Nephron progenitor cell (in vitro differentiated cells): ENCODE measurements at regions not wholly inside any gene's neighbourhood (a gene's known extent, or its start where the extent isn't known, plus 50 kb on each side); places are given as distances from the start of the nearest gene placed in this dataset.

Experiments used
- DNase-seq: peaks from one replicate; pipeline ENCODE4 v3.0.0; 2021
- H3K27ac Mint-ChIP-seq: 2 replicates; pipeline ENCODE4 v1.8.0; 2021; ENCODE audit warnings: mild to moderate bottlenecking, moderate library complexity, mixed read lengths
- H3K27me3 Mint-ChIP-seq: 2 replicates; pipeline ENCODE4 v1.8.0; 2021; ENCODE audit warnings: mild to moderate bottlenecking, low read depth, mixed read lengths; ENCODE audit not compliant: poor library complexity
- H3K36me3 Mint-ChIP-seq: 2 replicates; pipeline ENCODE4 v1.8.0; 2021; ENCODE audit warnings: low read depth, mixed read lengths
- H3K4me1 Mint-ChIP-seq: 2 replicates; pipeline ENCODE4 v1.8.0; 2021; ENCODE audit warnings: mixed read lengths
- H3K4me3 Mint-ChIP-seq: 2 replicates; pipeline ENCODE4 v1.8.0; 2021; ENCODE audit warnings: mild to moderate bottlenecking, moderate library complexity, mixed read lengths
- H3K9me3 Mint-ChIP-seq: 2 replicates; pipeline ENCODE4 v1.8.0; 2021; ENCODE audit warnings: mild to moderate bottlenecking, moderate library complexity, mixed read lengths
- TF ChIP-seq, protein P1 (sequence below): fragments of 200-600 bp; sonication (generic); IDR thresholded peaks from 2 replicates; pipeline ENCODE4 v1.5.0; 2021; ENCODE audit warnings: antibody characterized with exemption

GRCh38 chr4:158995040-158995439 is 107.8 kb upstream of the RAPGEF2 start:
- no peaks in the 10 kb centered on the region for H3K27me3 Mint-ChIP-seq
- no peaks in the 10 kb centered on the region for H3K4me1 Mint-ChIP-seq
- TF ChIP-seq, protein P1, sequence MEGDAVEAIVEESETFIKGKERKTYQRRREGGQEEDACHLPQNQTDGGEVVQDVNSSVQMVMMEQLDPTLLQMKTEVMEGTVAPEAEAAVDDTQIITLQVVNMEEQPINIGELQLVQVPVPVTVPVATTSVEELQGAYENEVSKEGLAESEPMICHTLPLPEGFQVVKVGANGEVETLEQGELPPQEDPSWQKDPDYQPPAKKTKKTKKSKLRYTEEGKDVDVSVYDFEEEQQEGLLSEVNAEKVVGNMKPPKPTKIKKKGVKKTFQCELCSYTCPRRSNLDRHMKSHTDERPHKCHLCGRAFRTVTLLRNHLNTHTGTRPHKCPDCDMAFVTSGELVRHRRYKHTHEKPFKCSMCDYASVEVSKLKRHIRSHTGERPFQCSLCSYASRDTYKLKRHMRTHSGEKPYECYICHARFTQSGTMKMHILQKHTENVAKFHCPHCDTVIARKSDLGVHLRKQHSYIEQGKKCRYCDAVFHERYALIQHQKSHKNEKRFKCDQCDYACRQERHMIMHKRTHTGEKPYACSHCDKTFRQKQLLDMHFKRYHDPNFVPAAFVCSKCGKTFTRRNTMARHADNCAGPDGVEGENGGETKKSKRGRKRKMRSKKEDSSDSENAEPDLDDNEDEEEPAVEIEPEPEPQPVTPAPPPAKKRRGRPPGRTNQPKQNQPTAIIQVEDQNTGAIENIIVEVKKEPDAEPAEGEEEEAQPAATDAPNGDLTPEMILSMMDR: no peak
- H3K27ac Mint-ChIP-seq: no peak overlapping the region
- no peak for DNase-seq
- H3K4me3 Mint-ChIP-seq: no peak overlapping the region
- H3K9me3 Mint-ChIP-seq: peaks cover 1% of the 10 kb centered on the region
- H3K36me3 Mint-ChIP-seq: no peaks in the 10 kb centered on the region

GRCh38 chr4:158995965-158996364 is 106.9 kb upstream of the RAPGEF2 start:
- no peak overlapping the region for H3K27ac Mint-ChIP-seq

DNA sequence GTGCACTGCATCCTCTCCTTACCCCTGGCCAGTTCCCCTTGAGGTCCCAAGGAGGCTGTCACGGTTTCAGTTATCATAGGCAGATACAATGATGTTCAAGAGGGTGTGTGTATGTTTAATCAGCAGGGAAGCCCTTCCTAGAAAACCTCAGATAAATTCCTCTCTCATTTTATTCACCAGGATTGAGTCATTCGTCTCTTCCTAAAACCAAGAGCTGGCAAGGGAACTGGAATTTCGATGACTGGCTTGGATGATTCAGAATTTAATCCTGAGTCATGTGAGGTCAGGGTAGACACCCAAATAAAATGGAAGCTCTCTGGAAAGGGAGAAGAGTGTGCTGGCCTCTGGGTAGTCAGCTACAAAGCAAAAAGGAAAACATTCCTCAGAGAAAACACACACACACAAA is 106.2 kb upstream of the RAPGEF2 start:
- no peaks in the 10 kb centered on the region for H3K4me1 Mint-ChIP-seq
- DNase-seq: no peak
- H3K27me3 Mint-ChIP-seq: no peaks in the 10 kb centered on the region
- H3K36me3 Mint-ChIP-seq: no peaks in the 10 kb centered on the region
- TF ChIP-seq, protein P1: no peak
- no peaks in the 10 kb centered on the region for H3K9me3 Mint-ChIP-seq
- H3K4me3 Mint-ChIP-seq: no peak overlapping the region
- no peak overlapping the region for H3K27ac Mint-ChIP-seq

More at GRCh38 chr4:158995965-158996364, 106.9 kb upstream of the RAPGEF2 start:
- no peaks in the 10 kb centered on the region for H3K9me3 Mint-ChIP-seq
- H3K4me1 Mint-ChIP-seq: no peaks in the 10 kb centered on the region
- no peaks in the 10 kb centered on the region for H3K27me3 Mint-ChIP-seq
- TF ChIP-seq, protein P1: no peak
- H3K4me3 Mint-ChIP-seq: no peak overlapping the region
- DNase-seq: no peak
- H3K36me3 Mint-ChIP-seq: no peaks in the 10 kb centered on the region

DNA sequence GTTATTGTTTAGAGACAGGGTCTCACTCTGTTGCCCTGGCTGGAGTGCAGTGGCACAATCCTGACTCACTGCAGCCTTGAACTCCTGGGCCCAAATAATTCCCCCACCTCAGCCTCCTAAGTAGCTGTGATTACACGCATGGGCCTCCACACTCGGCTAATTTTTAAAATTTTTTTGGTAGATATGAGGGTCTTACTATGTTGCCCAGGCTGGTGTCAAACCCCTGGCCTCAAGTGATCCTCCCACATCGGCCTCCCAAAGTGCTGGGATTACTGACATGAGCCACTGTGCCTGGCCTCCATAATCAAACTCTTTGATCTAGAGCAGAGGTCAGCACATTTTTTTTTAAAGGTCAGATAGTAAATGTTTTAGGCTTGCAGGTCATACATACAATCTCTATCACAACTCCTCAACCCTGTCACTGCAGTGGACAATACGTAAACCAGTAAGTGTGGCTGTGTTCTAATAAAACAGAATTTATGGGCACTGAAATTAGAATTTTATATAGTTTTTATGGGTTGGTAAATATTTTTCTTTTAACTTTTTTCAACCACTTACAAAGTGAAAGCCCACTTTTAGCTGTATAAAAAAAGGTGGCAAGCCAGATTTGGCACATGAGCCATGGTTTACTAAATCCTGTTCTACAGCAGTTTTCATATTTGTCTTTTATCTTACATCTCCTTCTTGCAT is 105.1 kb upstream of the RAPGEF2 start:
- no peaks in the 10 kb centered on the region for H3K27me3 Mint-ChIP-seq
- H3K27ac Mint-ChIP-seq: no peak overlapping the region
- no peaks in the 10 kb centered on the region for H3K4me1 Mint-ChIP-seq
- no peaks in the 10 kb centered on the region for H3K36me3 Mint-ChIP-seq
- no peak for DNase-seq
- TF ChIP-seq, protein P1: no peak
- no peaks in the 10 kb centered on the region for H3K9me3 Mint-ChIP-seq
- no peak overlapping the region for H3K4me3 Mint-ChIP-seq

DNA sequence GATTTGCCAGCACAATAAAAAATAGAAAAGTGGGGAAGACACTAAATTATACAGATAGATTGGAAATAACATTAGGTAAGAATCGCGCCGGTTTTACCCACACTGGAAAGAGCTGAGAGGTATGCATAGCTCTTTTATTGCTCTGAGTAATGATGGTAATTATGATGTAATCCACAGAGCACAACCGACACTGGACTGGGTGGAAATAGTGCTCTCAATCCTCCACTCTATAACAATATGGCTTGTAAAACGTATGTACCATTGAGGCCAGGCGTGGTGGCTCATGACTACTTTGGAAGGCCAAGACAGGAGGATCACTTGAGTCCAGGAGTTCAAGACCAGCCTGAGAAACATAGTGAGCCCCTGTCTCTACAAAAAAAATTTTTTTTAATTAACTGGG is 104.3 kb upstream of the RAPGEF2 start:
- no peaks in the 10 kb centered on the region for H3K27me3 Mint-ChIP-seq

More for the DNA sequence above, 104.3 kb upstream of the RAPGEF2 start:
- H3K4me1 Mint-ChIP-seq: peaks cover 5% of the 10 kb centered on the region
- no peaks in the 10 kb centered on the region for H3K9me3 Mint-ChIP-seq
- H3K4me3 Mint-ChIP-seq: no peak overlapping the region
- TF ChIP-seq, protein P1: no peak
- H3K27ac Mint-ChIP-seq: no peak overlapping the region
- no peak for DNase-seq
- H3K36me3 Mint-ChIP-seq: no peaks in the 10 kb centered on the region
